ENCODE measurements at regions not wholly inside any gene's neighbourhood (a gene's known extent, or its start where the extent isn't known, plus 50 kb on each side); places are given as distances from the start of the nearest gene placed in this dataset.

- Histone ChIP-seq H3K4me1 (ENCODE audit: control insufficient read depth, extremely low read depth, insufficient read depth, low read length) (no peaks in the 10 kb centered on the region), H3K27ac (ENCODE audit: insufficient read depth, low read depth, low read length) (no peak overlapping the region), H3K4me2 (ENCODE audit: insufficient read depth, low read length) (no peak overlapping the region), H3K27me3 (ENCODE audit: control insufficient read depth in 2 of 2, insufficient read depth in 2 of 2, low read length in 2 of 2) (no peaks in the 10 kb centered on the region), H3K9me3 (replicated peaks; ENCODE audit: control insufficient read depth, insufficient read depth, low read length) (no peaks in the 10 kb centered on the region), H2AFZ (ENCODE audit: low read depth, low read length) (no peak overlapping the region), H3K36me3 (ENCODE audit: control insufficient read depth in 2 of 2, extremely low read depth in 1 of 2, insufficient read depth in 2 of 2, low read length in 2 of 2) (no peaks in the 10 kb centered on the region), H3K9me1 (replicated peaks; ENCODE audit: control insufficient read depth, extremely low read depth, insufficient read depth, low read length) (no peaks in the 10 kb centered on the region), H4K20me1 (replicated peaks; ENCODE audit: control insufficient read depth, extremely low read depth, insufficient read depth, low read length) (no peaks in the 10 kb centered on the region), H3K4me3 (replicated peaks in 1 of 3; ENCODE audit: insufficient read depth in 1 of 3, low read depth in 1 of 3, low read length in 3 of 3) (no peak overlapping the region), H3K79me2 (ENCODE audit: control insufficient read depth, insufficient read depth, low read length) (no peaks in the 10 kb centered on the region), H3K9ac (replicated peaks; ENCODE audit: extremely low read depth, insufficient read depth, low read length) (no peak overlapping the region)
- DNase-seq (ENCODE audit: low read depth, low spot score) (no peak), FAIRE-seq (no peak)
- dilution Hi-C loops (cut with MboI; ENCODE audit: extremely low pct_ligation_motif_present, low sequenced_read_pairs) (no loop called here), intact Hi-C loops (cut with micrococcal nuclease) (no loop called here)
- CTCF ChIA-PET = no interaction called here
- TF ChIP-seq EZH2 (IDR thresholded peaks at IDR 0.05; ENCODE audit: borderline replicate concordance, low read depth, low read length, severe bottlenecking) (no peak), POLR2AphosphoS5 (IDR thresholded peaks at IDR 0.05; ENCODE audit: insufficient read depth, low read depth, low read length) (no peak), JUN (IDR thresholded peaks at IDR 0.05; ENCODE audit: borderline replicate concordance, insufficient read depth, insufficient read length, low read depth) (no peak), POLR2A (IDR thresholded peaks at IDR 0.05; ENCODE audit: low read depth, low read length) (no peak), CTCF (IDR thresholded peaks at IDR 0.05; ENCODE audit: extremely low read depth in 1 of 2, insufficient read depth in 1 of 2, low read depth in 1 of 2, low read length in 2 of 2) (no peak), GATA2 (IDR thresholded peaks at IDR 0.05; ENCODE audit: insufficient read depth, insufficient read length, low read depth, low read length) (no peak), MYC (IDR thresholded peaks at IDR 0.05; ENCODE audit: low read depth, low read length) (no peak), MAX (IDR thresholded peaks at IDR 0.05; ENCODE audit: insufficient read depth, insufficient read length) (no peak), FOS (IDR thresholded peaks at IDR 0.05; ENCODE audit: borderline replicate concordance, insufficient read depth, low read length) (no peak)
- POLR2A ChIA-PET = no interaction called here
- no TSS peak for BruUV-seq (replicated peaks)
Measured at GRCh38 chr1:195769461-195769860, 838.8 kb downstream of the KCNT2 start.
